Activated T-cell treated with anti-CD3 and anti-CD28 coated beads, Interleukin-2, amount 50 U/mL, for 4 hours (primary cell): ENCODE measurements at regions not wholly inside any gene's neighbourhood (a gene's known extent, or its start where the extent isn't known, plus 50 kb on each side); places are given as distances from the start of the nearest gene placed in this dataset.

Source experiments
- ATAC-seq, 2 donors: fragments of 200-7000 bp; cut with Tn5 transposase; one replicate each; pipeline ENCODE4 v1.10.0; 2021
- DNase-seq: peaks from one replicate; pipeline ENCODE4 v3.0.0-alpha.2; 2020
- H3K27me3 Mint-ChIP-seq: one replicate; pipeline ENCODE4 v1.8.0; 2021; ENCODE audit warnings: low read depth, mixed read lengths
- H3K36me3 Mint-ChIP-seq: one replicate; pipeline ENCODE4 v1.8.0; 2022; ENCODE audit warnings: mixed read lengths; ENCODE audit not compliant: insufficient read depth
- H3K4me1 Mint-ChIP-seq: one replicate; pipeline ENCODE4 v1.8.0; 2021; ENCODE audit warnings: low read depth, mixed read lengths
- H3K4me3 Mint-ChIP-seq: one replicate; pipeline ENCODE4 v1.8.0; 2021; ENCODE audit warnings: mild to moderate bottlenecking, moderate library complexity, mixed read lengths
- H3K9me3 Mint-ChIP-seq: one replicate; pipeline ENCODE4 v1.8.0; 2021; ENCODE audit warnings: mixed read lengths

DNA sequence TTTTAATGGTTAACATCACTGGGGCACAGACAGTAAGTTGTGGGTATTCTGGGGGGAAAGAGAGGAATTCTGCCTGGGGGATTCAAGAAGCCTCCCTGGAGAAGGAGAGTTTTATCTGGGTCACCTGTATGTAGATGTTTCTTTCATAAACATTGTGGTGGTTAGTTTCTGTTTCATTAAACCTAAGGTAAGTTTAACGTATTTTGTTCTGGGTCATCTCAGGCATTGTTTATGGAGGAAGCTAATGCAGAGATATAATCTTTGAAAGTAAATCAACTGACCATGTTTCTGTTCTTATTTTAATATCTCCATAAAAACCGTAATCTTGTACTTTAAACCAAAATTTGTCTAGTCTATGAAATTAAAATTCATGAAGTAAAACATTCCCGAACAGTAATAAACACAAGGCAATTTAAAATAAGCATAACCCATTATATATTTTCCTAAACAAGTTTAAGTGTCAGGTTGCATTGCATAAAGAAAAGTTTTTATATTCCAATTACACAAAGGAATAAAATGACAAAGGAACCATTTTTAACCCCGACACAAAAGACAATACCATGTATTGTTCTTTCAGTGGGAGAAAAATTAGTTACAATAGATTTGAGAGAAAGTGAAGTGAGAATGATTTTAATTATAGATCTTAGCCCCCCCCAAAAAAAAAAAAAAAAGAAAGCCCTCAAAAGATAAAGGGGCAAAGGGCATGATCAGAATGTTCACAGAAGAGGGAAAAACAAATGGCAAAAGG, 274.6 kb upstream of the TBL1XR1 start:
- no peaks in the 10 kb centered on the region for H3K27me3 Mint-ChIP-seq
- no peak overlapping the region for H3K4me3 Mint-ChIP-seq
- no peaks in the 10 kb centered on the region for H3K4me1 Mint-ChIP-seq
- ATAC-seq, result no peak
- no peaks in the 10 kb centered on the region for H3K9me3 Mint-ChIP-seq
- no peak for DNase-seq
- H3K36me3 Mint-ChIP-seq, result no peaks in the 10 kb centered on the region

DNA sequence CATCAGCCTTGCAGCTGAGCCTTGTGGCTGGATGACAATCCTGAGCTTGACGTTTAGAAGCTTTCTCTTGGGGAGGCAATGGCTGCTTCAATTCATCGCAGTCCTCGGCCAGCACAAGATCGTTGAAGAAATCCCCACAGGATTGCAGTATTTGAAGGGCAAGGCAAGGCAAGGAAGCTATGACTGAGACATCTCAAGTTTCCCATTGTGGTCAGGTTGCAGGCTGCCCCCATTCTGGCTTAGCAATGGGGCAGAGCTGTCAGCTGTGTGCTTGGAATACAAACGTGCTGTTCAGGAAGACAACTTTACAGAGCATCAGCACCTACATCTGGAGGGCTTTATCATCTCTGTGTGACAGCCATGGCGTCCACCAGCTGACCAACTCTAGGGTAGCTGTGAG, 275.9 kb upstream of the TBL1XR1 start:
- Mint-ChIP-seq H3K4me1 (peaks cover 1% of the 10 kb centered on the region), H3K4me3 (no peak overlapping the region), H3K9me3 (no peaks in the 10 kb centered on the region), H3K36me3 (no peaks in the 10 kb centered on the region), H3K27me3 (no peaks in the 10 kb centered on the region)
- DNase-seq (no peak), ATAC-seq (no peak)

DNA sequence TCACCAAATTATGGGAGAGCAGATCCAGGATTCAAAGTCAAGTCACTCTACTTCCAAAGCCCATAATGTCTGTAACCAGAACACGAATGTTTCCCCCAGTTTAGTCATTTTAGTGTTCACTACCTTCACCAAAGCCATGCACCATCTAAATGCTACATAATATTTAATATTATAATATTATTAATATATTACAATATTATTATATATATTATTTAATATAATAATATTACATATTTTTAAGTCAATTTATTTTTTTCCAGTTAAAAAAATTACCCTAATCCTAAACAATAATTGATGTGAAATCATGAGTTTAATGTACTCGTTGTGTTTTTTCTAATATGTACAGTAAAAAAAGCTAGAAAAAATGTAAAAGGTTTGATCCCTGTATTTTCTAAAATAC, 276.6 kb upstream of the TBL1XR1 start:
- ATAC-seq (no peak), DNase-seq (no peak)
- Mint-ChIP-seq H3K36me3 (no peaks in the 10 kb centered on the region), H3K9me3 (no peaks in the 10 kb centered on the region), H3K4me1 (peaks cover 1% of the 10 kb centered on the region), H3K4me3 (no peak overlapping the region), H3K27me3 (no peaks in the 10 kb centered on the region)

DNA sequence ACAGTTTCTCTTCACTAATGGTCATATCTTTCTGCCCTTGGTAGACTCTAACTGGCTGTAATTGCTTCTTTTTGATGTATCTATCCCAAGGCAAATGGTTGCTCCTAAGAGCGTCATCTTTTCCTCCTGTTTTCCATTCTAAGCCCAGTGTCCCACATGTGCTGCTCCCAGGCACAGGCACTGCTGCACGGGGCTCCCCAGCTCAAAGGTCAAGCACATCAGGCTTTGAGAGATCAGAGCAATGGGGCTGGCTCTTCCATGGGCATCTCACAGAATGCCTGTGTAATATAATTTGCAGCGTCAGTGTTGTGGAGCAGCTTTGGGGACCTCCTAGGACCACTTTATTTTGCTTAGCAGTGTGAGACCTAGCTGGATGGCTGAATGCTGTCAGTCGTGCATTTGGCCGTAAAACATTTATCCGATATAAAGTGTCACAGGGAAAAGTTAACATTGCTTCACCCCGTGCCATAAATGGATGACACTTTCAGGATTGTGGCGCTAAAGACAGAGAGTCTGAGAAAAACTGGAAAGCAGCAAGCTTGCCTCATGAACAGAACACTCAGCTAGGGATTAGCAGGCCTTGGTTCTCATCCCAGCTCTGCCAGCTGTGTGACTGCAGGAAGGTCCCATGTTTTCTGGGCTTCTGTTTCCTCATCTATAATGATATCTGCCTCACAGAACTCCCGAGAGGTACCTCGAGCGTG, 277.5 kb upstream of the TBL1XR1 start:
- DNase-seq (no peak), ATAC-seq (no peak)
- Mint-ChIP-seq H3K4me3 (no peak overlapping the region), H3K9me3 (no peaks in the 10 kb centered on the region), H3K27me3 (no peaks in the 10 kb centered on the region), H3K36me3 (no peaks in the 10 kb centered on the region), H3K4me1 (peaks cover 1% of the 10 kb centered on the region)

DNA sequence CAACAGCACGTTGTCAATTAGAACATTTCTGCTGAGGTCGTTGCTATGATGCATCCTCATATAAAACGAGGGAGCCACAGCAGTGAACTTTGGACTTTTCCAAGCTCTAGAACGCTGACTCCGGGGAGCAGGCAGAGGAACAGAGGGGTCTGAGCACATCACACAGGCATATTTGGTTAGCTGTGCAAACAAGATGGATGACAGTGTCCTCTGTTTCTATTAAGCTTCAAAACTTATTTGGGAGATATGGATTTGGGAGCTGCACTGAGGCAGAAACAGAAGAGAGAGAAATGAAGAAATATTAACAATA, 278.0 kb upstream of the TBL1XR1 start:
- Mint-ChIP-seq H3K27me3 (no peaks in the 10 kb centered on the region), H3K4me3 (no peak overlapping the region), H3K36me3 (no peaks in the 10 kb centered on the region), H3K4me1 (peaks cover 1% of the 10 kb centered on the region), H3K9me3 (no peaks in the 10 kb centered on the region)
- ATAC-seq, result no peak
- DNase-seq, result no peak

DNA sequence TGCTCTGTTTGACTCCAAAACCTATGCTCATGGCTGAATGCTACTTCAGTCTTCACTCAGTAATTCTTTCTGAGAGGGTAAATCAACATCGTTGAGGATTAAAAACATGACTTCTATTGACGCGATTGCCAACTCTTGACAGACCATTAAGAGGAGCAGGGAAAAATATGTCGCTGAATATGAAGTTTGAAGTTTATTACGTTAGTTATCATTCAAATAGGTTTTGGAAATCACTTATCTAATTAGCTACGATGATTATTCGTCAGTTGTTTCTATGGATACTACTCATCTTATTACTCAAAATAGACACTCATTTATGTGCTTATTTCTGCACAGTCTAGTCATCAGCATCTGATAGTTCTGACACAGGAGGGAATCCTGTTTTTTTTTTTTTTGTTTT, 279.2 kb upstream of the TBL1XR1 start:
- Mint-ChIP-seq H3K4me3 (no peak overlapping the region), H3K36me3 (no peaks in the 10 kb centered on the region), H3K27me3 (no peaks in the 10 kb centered on the region), H3K4me1 (peaks cover 1% of the 10 kb centered on the region), H3K9me3 (no peaks in the 10 kb centered on the region)
- no peak for ATAC-seq
- DNase-seq, result no peak

DNA sequence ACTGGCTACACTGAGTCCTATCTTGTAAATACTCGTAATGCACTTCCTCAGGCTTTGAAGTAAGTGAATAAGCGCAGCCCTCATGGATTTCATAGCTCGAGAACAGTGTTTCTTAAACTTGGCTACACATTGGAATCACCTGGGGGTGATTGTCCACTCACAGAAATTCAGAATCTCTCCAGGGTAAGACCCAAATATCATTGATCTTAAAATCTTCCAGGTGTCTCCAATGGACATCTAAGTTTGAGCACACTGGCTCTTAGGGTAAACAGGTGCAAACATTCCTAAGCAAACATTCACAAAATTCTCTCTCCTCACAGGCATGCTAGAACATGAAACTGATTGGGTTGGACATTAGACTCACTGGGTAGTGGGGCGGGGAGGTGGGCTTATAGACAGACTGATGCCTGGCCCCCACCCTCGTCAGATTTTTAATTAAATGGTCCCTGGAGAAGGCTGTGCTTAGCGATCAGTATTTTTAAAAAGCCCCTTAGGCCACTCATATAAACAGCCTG, 279.7 kb upstream of the TBL1XR1 start:
- H3K27me3 Mint-ChIP-seq, result no peaks in the 10 kb centered on the region
- H3K9me3 Mint-ChIP-seq, result no peaks in the 10 kb centered on the region
- peaks cover 1% of the 10 kb centered on the region for H3K4me1 Mint-ChIP-seq
- H3K4me3 Mint-ChIP-seq, result no peak overlapping the region
- DNase-seq, result no peak
- H3K36me3 Mint-ChIP-seq, result no peaks in the 10 kb centered on the region
- ATAC-seq, result no peak

DNA sequence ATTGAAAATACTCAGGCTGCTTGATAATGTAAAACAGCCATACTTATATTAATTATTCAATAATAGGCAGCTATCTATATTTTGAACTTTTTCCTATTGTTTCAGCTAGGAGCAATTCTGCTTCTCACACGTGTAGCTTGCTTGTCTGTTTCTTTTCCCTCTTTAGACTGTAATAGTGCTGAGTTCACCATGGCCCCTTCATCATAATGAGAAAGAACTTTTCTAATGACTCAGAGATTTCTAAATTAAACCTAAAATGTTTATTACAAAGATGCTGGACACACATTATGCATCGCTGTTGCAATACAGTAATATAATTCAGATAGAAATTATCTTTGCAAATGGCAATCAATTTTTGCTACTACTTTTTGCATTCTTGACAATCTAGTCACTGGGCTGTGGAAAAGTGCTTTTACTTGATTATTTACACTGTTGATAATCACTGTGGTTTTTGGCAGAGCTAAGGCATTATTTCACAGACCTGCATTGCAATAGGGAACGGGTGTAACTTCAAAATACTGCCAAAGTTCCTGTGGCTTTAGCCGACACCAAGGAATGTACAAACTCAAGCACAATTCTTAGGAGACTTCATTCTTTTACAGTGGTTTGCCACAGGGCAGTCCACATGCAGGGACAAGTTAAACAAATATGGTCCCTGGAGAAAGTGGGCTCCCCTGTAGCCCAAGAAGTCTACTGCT, 281.0 kb upstream of the TBL1XR1 start:
- no peak overlapping the region for H3K4me3 Mint-ChIP-seq
- no peaks in the 10 kb centered on the region for H3K9me3 Mint-ChIP-seq
- ATAC-seq, result no peak
- H3K27me3 Mint-ChIP-seq, result no peaks in the 10 kb centered on the region
- H3K4me1 Mint-ChIP-seq, result peaks cover 1% of the 10 kb centered on the region
- no peaks in the 10 kb centered on the region for H3K36me3 Mint-ChIP-seq
- no peak for DNase-seq

DNA sequence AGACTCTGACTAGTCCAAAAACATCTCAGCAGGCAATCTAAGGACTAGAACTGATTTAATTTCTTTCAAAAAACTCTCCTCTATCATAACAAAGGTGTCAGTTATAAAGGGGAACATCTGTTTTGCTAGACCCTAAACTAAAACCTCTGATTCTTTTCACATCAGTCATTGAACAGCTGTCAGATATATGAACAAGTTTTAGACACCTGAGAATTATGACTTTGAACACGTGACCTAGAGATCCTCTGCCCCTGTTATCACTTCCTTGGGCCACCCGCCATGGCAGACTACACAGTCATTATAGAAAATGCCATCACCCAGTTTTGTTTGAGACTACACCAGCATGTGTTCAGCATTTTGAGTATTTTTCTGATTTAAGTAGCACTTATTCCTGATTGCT, 282.3 kb upstream of the TBL1XR1 start:
- no peaks in the 10 kb centered on the region for H3K36me3 Mint-ChIP-seq
- ATAC-seq, result no peak

DNA sequence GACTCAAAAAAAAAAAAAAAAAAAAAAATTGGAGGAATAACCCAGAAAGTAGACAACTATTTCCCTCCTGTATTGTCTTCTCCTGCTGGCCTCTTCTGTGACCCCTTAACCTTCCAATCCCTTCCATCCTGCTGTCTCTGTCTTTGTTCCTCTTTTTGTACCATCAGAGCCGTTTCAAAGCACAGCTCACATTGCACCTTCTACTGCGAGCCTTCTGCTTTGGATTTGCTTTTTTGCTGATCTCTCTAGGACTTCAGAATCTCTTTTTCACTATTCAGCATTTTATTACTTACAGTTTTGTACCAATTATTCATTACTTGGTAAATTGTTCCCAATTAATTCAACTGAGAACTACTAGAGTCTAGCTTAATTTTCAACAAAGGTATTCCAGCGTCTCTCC, 284.0 kb upstream of the TBL1XR1 start:
- DNase-seq (no peak), ATAC-seq (no peak)
- H3K9me3 Mint-ChIP-seq, result no peaks in the 10 kb centered on the region
- no peak overlapping the region for H3K4me3 Mint-ChIP-seq
- peaks cover 1% of the 10 kb centered on the region for H3K4me1 Mint-ChIP-seq
- H3K27me3 Mint-ChIP-seq, result no peaks in the 10 kb centered on the region
- H3K36me3 Mint-ChIP-seq, result no peaks in the 10 kb centered on the region

More for the DNA sequence above, 282.3 kb upstream of the TBL1XR1 start:
- Mint-ChIP-seq H3K4me1 (peaks cover 1% of the 10 kb centered on the region), H3K27me3 (no peaks in the 10 kb centered on the region), H3K9me3 (no peaks in the 10 kb centered on the region), H3K4me3 (no peak overlapping the region)
- no peak for DNase-seq

DNA sequence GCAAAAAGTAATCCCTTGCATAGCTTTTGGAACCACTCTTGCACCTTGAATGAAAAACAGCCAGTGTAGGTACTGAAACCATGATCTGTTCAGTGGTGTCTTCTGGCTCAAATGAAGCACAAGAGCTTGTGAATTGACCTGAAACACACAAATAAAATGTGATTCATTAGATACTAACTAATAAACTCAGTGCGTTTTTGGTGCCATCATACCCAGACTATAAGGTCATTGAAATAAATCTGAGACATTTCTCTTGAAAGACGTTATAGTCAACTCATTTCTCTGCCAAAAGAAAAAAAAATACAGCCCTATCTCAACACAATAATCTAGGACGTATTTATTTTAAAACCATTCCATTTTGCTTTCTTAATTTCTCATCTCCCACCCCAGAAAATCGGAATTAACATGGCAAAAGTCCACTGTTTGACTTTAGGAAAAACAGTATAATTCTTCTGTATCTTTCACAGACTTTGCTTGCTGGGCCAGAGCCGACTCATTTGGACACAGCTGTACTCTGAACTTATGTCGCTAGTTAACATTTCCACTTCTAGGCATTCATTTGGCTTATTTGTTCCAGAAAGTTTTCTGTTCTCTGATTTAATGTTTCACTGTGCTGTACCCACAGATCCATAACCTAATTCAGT, 284.9 kb upstream of the TBL1XR1 start:
- Mint-ChIP-seq H3K4me1 (peaks cover 1% of the 10 kb centered on the region), H3K4me3 (no peak overlapping the region), H3K27me3 (no peaks in the 10 kb centered on the region), H3K36me3 (no peaks in the 10 kb centered on the region), H3K9me3 (no peaks in the 10 kb centered on the region)
- ATAC-seq, result no peak
- no peak for DNase-seq

DNA sequence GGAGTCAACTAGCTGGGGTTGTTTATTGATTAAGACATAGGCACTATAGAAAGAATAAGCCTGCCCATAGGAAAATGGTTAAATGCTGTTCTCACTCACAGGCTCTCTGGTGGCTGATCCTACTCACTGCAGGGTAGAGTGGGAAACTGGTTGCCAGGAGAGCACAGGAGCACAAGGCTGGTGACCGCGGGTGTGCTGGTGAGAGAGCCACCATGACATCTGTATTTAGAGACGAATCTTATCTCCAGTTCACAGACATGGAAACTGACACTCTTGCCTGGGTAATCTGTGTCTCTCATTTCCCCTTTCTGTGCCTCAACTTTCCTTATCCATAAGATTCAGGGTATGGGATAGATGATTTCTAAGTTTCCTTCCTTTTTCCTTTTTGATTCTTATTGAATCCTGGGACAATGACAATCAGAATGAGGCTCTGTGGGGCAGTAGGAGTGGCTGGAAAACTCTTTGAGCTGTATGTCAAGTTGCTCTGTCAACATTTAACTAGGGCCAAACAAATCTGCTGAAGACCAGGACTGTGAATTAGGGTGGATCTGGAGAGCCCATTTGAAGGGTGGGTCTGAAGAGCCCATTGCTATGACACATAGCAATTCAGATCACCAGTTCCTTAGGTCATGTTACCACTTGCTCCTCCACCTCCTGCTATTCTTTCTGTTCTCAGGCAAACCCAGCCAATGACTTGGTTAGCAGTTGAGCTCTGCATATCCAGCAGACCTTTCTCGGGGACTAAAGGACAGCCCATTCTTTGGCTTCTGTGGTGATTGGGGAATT, 286.1 kb upstream of the TBL1XR1 start:
- Mint-ChIP-seq H3K4me3 (no peak overlapping the region), H3K27me3 (no peaks in the 10 kb centered on the region), H3K9me3 (no peaks in the 10 kb centered on the region), H3K4me1 (peaks cover 6% of the 10 kb centered on the region), H3K36me3 (no peaks in the 10 kb centered on the region)
- no peak for DNase-seq
- no peak for ATAC-seq

DNA sequence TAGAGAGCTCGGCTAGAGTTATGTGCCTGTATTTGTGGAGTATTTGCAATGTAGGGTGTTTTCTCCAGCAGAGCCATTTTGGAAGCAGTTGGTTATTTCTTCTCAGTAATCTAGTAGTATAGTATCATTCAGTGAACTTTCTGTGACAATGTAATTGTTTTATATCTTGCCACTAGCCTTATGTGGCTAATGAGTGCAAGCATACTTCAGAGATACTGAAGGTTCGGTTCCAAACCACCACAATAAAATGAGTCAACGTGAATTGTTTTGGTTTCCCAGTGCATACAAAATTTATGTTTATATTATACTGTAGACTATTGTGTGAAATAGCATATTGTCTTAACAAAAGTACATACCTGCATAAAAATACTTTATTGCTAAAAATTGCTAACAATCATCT, 286.9 kb upstream of the TBL1XR1 start:
- no peaks in the 10 kb centered on the region for H3K36me3 Mint-ChIP-seq

DNA sequence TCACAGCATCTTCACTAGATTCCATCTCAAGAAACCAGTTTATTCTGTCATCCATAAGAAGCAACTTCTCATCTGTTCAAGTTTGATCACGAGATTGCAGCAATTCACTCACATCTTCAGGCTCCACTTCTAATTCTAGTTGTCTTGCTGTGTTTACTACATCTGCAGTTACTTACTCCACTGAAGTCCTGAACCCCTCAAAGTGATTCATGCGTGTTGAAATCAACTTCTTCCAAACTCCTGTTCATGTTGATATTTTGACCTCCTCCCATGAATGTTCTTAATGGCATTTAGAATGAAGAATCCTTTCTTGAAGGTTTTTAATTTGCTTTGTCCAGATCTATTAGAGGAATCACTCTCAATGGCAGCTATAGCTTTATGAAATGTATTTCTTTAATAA, 287.6 kb upstream of the TBL1XR1 start:
- no peak overlapping the region for H3K4me3 Mint-ChIP-seq
- DNase-seq (no peak), ATAC-seq (no peak)
- H3K4me1 Mint-ChIP-seq, result peaks cover 15% of the 10 kb centered on the region
- no peaks in the 10 kb centered on the region for H3K27me3 Mint-ChIP-seq
- no peaks in the 10 kb centered on the region for H3K36me3 Mint-ChIP-seq
- no peaks in the 10 kb centered on the region for H3K9me3 Mint-ChIP-seq

More for the DNA sequence above, 286.9 kb upstream of the TBL1XR1 start:
- DNase-seq, result no peak
- no peak for ATAC-seq
- Mint-ChIP-seq H3K4me1 (peaks cover 14% of the 10 kb centered on the region), H3K27me3 (no peaks in the 10 kb centered on the region), H3K9me3 (no peaks in the 10 kb centered on the region), H3K4me3 (no peak overlapping the region)
